NB4 (cell line): ENCODE measurements at regions not wholly inside any gene's neighbourhood (a gene's known extent, or its start where the extent isn't known, plus 50 kb on each side); places are given as distances from the start of the nearest gene placed in this dataset.

ENCODE experiments used
- DNase-seq: peaks from one replicate; pipeline ENCODE4 v3.0.0; 2010; ENCODE audit warnings: low read depth
- H3K4me3 ChIP-seq: one replicate; pipeline ENCODE4 v1.5.1; 2011; ENCODE audit warnings: mild to moderate bottlenecking, low read depth, low read length, moderate library complexity
- MYC ChIP-seq: IDR thresholded peaks from 2 replicates; pipeline ENCODE4 v1.6.1; 2011; ENCODE audit warnings: low read depth, low read length
- POLR2A ChIP-seq: IDR thresholded peaks from 2 replicates; pipeline ENCODE4 v1.6.1; 2011; ENCODE audit warnings: mild to moderate bottlenecking; ENCODE audit not compliant: insufficient read length; ENCODE audit errors: extremely low read depth
- TF ChIP-seq, protein P1 (sequence below): IDR thresholded peaks from one replicate; pipeline ENCODE4 v1.5.1; 2012; ENCODE audit warnings: low read depth, low read length
- TF ChIP-seq, protein P2 (sequence below): IDR thresholded peaks from 2 replicates; pipeline ENCODE4 v1.6.1; 2011; ENCODE audit warnings: low read depth, low read length

DNA sequence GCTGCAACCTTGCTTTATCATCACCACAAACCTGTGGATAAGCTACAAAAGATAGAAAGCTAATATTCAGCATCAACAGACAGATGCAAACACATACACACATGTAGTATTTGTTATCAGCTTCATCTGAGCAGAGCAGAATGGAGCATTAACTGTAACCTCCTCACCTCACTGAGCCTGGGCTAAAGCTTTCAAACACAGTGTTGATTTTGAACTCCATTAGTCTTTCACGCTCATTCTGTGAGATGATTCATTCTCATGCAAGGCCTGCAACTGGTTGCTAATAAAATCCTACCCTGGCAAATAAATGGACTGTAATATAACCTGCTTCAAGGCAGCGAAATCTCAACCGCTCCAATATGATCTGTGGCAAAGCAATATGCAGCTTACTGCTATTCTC is 1360.6 kb upstream of the ACO1 start:
- no peak overlapping the region for H3K4me3 ChIP-seq
- TF ChIP-seq, protein P1, sequence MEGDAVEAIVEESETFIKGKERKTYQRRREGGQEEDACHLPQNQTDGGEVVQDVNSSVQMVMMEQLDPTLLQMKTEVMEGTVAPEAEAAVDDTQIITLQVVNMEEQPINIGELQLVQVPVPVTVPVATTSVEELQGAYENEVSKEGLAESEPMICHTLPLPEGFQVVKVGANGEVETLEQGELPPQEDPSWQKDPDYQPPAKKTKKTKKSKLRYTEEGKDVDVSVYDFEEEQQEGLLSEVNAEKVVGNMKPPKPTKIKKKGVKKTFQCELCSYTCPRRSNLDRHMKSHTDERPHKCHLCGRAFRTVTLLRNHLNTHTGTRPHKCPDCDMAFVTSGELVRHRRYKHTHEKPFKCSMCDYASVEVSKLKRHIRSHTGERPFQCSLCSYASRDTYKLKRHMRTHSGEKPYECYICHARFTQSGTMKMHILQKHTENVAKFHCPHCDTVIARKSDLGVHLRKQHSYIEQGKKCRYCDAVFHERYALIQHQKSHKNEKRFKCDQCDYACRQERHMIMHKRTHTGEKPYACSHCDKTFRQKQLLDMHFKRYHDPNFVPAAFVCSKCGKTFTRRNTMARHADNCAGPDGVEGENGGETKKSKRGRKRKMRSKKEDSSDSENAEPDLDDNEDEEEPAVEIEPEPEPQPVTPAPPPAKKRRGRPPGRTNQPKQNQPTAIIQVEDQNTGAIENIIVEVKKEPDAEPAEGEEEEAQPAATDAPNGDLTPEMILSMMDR = no peak
- TF ChIP-seq MYC (no peak), POLR2A (no peak)
- TF ChIP-seq, protein P2, sequence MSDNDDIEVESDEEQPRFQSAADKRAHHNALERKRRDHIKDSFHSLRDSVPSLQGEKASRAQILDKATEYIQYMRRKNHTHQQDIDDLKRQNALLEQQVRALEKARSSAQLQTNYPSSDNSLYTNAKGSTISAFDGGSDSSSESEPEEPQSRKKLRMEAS = no peak
- DNase-seq = no peak

DNA sequence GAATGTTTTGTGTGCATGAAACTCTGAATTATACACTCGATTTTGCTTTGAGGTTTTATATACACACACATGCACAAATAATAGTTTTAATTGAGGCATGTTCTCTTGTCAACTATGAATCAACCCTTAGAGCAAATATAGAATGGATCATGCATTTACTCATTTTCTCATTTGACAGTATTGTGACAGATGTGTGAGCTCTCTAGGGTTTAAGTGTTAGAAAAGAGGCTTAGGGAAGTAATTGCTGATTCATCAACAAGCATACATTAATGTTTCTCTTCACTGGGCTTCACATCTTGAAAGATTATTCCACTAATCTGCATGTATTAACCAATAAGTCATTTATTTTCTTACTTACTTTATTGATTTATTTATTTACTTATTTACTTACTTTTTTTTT is 1356.8 kb upstream of the ACO1 start:
- H3K4me3 ChIP-seq = no peak overlapping the region
- DNase-seq = no peak
- TF ChIP-seq, protein P1 = no peak
- TF ChIP-seq MYC (no peak), POLR2A (no peak)
- TF ChIP-seq, protein P2 = no peak

DNA sequence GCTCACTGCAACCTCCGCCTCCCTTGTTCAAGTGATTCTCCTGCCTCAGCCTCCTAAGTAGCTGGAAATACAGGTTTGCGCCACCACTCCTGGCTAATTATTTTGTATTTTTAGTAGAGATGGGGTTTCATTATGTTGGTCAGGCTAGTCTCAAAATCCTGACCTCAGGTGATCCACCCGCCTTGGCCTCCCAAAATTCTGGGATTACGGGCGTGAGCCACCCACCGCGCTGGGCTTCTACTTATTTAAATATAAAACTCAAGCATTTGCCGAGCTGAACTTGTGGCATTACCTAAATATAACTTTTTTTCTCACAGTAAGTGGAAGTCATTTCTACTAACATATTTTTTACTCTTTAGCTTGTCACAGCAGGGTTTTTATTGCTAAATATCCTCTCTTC is 1356.3 kb upstream of the ACO1 start:
- H3K4me3 ChIP-seq = no peak overlapping the region
- no peak for DNase-seq
- TF ChIP-seq MYC (no peak), POLR2A (no peak)
- TF ChIP-seq, protein P2 = no peak
- TF ChIP-seq, protein P1 = no peak

DNA sequence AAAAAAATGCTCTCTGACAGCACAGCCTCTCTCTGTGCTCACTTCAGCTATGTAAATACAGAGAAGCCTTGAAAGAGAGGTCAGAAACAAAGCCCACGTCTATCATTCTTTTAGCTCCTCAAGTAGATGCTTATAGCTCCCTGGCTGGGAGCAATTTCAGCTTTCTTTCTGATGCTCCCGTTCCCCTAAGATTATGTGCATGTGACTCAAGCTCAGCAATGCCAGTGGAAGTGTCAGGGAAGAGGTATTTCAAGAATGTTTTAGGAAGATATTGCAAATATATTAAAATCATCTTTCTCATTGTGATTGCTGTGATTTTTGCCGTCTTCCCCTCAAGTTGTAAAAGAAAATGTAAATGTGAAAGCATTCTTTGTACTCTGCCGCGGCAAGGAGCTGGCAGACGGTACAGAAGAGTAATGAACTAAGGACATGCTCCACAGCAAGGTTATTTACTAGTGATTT is 1353.7 kb upstream of the ACO1 start:
- no peak overlapping the region for H3K4me3 ChIP-seq
- TF ChIP-seq, protein P2 = no peak
- TF ChIP-seq, protein P1 = no peak
- TF ChIP-seq MYC (no peak), POLR2A (no peak)
- DNase-seq = no peak

DNA sequence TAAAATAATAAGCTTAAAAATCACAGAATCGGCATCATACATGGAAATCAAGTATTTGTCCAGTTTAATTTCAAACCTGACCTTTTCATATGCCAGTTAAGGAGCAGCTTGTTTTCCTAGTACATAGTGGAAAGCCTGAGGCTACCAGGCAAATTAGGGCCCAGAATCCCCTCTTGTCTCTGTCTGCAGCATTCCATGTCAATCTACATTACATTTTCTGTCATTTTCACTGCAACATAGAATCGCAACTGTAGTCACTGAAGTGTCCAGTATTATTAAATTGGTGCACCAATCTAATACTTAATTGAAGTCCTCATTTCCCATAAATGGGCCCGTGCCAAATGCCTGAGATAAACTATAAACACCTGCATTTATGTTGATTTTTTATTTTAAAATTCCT is 1352.2 kb upstream of the ACO1 start:
- no peak overlapping the region for H3K4me3 ChIP-seq
- no peak for DNase-seq
- TF ChIP-seq MYC (no peak), POLR2A (no peak)
- TF ChIP-seq, protein P1 = no peak
- TF ChIP-seq, protein P2 = no peak

DNA sequence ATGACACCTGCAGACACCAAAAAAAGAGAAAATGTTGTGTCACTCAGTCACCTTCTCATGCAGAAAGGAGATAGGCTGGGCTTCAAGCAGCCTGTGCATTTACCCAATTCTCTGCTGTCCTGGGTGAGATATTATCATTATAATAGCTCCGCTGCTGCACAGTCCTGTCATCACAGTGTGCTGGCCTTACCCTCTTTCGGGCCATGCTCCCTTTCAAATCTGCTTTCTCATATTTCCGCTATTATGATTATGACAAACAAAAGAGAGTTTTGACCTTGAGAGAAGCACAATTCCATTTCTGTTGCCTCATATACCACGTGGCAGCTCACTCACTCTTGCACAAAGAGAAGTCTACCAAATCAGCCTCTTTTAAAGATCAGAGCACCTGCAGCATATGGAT is 1350.1 kb upstream of the ACO1 start:
- no peak for DNase-seq
- no peak for TF ChIP-seq MYC
- TF ChIP-seq, protein P1 = no peak
- TF ChIP-seq, protein P2 = no peak
- no peak for TF ChIP-seq POLR2A
- H3K4me3 ChIP-seq = no peak overlapping the region
